Retinal pigment epithelial cell (primary cell): ENCODE measurements at regions not wholly inside any gene's neighbourhood (a gene's known extent, or its start where the extent isn't known, plus 50 kb on each side); places are given as distances from the start of the nearest gene placed in this dataset.

Source experiments
- DNase-seq: peaks from one replicate; pipeline ENCODE4 v3.0.0-alpha.2; 2010; ENCODE audit warnings: low read depth
- H3K4me3 ChIP-seq: 2 replicates; pipeline ENCODE4 v1.5.1; 2011; ENCODE audit warnings: mild to moderate bottlenecking, low read length, control low read depth, moderate library complexity
- TF ChIP-seq, protein P1 (sequence below): conservative IDR thresholded peaks from 2 replicates; pipeline ENCODE4 v1.5.1; 2011; ENCODE audit warnings: low read depth, low read length, control low read depth, inconsistent platforms

DNA sequence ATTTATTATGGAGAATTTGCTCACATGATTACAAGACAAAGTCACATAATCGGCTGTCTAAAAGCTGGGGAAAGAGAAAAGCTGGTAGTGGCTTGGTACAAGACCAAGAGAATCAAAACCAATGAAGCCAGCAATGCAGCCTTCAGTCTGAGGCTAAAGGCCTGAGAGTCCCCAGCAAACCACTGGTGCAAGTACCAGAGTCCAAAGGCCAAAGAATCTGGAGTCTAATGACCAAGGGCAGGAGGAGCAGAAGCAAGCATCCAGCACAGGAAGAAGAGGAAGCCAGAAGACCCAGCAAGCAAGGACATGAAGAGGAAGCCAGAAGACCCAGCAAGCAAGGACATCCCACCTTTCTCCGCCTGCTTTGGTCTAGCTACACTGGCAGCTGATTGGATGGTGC is 250.6 kb upstream of the SALL1 start:
- no peak for DNase-seq
- TF ChIP-seq, protein P1, sequence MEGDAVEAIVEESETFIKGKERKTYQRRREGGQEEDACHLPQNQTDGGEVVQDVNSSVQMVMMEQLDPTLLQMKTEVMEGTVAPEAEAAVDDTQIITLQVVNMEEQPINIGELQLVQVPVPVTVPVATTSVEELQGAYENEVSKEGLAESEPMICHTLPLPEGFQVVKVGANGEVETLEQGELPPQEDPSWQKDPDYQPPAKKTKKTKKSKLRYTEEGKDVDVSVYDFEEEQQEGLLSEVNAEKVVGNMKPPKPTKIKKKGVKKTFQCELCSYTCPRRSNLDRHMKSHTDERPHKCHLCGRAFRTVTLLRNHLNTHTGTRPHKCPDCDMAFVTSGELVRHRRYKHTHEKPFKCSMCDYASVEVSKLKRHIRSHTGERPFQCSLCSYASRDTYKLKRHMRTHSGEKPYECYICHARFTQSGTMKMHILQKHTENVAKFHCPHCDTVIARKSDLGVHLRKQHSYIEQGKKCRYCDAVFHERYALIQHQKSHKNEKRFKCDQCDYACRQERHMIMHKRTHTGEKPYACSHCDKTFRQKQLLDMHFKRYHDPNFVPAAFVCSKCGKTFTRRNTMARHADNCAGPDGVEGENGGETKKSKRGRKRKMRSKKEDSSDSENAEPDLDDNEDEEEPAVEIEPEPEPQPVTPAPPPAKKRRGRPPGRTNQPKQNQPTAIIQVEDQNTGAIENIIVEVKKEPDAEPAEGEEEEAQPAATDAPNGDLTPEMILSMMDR, result no peak
- H3K4me3 ChIP-seq, result no peak overlapping the region

DNA sequence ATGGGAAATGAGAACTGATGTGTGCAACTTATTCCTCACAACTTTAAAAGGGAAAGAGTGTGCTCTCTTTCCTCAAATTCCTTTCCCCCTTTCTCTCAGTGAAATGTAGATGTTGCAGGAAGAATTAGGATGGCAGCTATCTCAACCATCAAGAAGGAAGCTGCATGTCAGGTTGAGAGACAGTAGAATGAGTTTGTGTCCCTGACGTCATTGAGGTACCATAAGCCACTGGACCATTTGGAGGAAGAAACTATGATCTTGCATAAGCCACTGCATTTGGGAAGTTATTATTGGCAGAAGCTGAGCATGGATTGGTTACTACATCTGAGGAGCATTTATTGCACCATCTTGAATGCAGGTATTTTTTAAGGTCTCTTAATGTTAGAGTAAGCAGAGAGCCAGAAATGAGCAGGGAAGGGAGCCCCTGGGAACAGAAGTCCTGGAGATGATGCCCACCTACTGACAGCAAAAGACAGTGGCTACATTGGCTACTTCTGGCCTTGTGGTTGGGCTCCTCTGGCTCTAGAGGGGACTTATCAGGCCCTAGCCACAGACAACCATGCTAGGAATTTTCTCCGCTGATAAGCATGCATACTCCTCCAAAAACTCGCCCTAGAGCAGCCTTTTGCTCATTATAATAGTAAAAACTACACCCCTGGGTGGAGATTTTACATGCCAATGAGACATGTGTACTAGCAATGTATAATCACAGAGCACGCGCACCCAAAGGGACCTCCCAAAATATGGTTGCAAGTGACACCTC is 249.0 kb upstream of the SALL1 start:
- no peak for DNase-seq
- no peak overlapping the region for H3K4me3 ChIP-seq
- TF ChIP-seq, protein P1, result no peak

DNA sequence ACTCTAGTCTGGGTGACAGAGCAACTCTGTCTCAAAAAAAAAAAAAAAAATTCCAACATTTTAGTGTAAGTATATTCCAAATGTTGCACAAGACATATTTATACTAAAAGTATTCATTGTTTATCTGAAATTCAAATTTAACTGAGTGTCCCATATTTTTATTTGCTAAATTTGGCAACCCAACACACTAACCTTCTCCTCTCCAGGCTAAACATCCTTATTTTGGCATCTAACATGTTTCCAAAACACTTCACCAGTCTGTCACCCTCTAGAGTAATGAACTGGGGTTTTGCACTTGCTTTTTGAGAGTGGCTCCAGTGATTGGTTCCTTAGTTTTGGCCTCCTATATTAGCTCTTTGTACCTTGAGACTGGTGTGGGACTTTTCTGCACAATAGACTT is 243.4 kb upstream of the SALL1 start:
- no peak overlapping the region for H3K4me3 ChIP-seq
- TF ChIP-seq, protein P1, result no peak
- DNase-seq, result no peak

DNA sequence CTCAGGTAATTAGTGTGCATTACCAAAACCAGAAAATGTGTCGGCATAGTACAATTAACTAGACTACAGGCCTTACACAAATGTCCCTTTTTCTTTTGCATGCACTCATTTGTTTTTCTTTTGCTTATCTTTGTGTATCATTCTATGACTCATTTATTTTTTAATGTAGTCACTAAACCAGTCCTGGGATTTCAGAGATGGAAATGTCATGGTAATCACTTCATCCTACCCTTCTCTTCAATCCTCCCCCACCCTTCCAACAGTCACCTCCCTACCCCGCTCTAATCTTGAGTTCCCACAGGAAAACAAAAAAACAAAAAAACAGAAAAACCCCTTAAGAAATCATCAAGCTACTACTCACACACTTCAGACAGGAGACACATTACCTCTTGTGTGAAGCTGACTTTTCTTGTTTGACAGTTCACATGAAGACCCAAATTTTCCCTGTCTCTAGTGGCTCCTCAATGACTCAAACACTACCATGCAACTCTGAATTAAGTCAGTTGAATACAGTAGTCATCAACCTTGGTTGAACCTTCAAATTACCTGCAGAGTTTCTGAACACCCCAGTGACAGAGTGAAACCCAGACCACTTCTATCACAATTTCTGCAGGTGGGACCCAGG is 242.4 kb upstream of the SALL1 start:
- H3K4me3 ChIP-seq, result no peak overlapping the region
- TF ChIP-seq, protein P1, result no peak
- DNase-seq, result no peak

DNA sequence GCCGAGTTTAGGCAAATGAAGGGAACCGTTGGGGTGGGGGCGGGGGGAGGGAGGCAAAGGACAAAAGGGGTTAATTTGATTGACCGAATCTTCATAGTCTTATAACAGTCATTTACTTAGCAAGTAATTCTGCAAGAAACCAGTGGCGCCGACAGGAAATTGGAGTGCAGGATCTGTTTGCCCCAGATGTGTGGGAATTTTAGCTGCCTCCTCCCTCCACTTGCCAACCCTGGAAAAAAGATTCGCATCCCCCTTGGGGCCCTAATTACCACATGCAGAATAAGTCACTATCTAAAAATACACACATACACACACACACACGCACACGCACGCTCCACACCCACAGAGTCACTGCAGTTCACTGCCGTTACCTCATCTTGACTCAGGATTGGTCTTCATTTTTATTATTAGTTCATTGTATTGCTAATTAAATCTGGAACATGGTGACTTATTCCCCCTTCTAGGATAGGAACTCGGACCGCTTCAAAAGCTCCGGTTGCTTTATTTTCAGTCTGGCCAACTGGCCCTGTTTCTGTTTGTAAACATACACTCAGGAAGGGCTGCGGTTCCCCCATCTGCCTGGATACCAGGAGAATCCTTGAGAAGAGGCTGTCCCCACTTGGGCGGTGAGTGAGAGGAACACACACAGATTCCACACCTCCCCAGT is 241.6 kb upstream of the SALL1 start:
- TF ChIP-seq, protein P1, result no peak
- DNase-seq, result no peak
- H3K4me3 ChIP-seq, result no peak overlapping the region

DNA sequence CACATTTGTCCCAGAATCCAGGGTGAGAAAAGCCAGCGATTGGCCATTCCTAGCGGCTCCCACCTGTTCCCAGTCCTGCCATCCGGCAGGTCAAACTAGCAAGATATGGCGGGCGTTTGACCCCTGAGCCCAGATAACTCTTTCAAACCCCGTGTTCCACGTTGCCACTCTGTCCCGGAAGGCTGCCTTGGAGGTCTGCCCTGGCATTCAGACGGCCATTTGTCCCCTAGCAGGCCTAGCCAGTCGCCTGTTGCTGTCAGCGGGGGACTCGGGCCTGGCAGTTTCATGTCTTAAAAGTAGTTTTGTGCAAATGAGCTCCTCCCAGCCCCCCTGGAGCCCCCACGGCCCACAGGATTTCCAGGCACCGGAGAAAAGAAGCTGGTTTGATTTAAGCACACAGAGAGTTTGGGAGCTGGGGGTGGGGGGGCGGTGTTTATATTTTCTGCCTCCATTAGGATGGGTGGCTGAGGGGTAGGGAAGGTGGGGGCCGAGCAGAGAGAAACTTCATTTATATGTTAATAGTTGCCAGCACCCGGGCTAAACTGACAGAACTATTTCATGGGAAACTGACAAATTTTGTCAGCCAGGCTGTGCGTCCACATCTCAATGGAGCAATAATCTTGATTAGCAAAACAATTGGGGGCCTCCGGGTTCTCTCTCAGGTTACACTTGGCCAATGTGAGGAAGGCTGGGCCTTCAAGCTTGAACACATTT is 240.9 kb upstream of the SALL1 start:
- no peak for DNase-seq
- TF ChIP-seq, protein P1, result no peak

More for the DNA sequence above, 240.9 kb upstream of the SALL1 start:
- H3K4me3 ChIP-seq, result no peak overlapping the region
